CD14-positive monocyte (primary cell): ENCODE measurements at regions not wholly inside any gene's neighbourhood (a gene's known extent, or its start where the extent isn't known, plus 50 kb on each side); places are given as distances from the start of the nearest gene placed in this dataset.

Experiments
- DNase-seq, 3 donors: peaks; one replicate each; pipeline ENCODE4 v3.0.0-alpha.2; 2011 to 2022
- H2AFZ ChIP-seq: 2 replicates; pipeline ENCODE4 v1.6.0; 2012; ENCODE audit warnings: mild to moderate bottlenecking, low read depth, low read length, inconsistent platforms; ENCODE audit not compliant: insufficient read depth, poor library complexity, severe bottlenecking
- H3K27ac ChIP-seq, 2 donors: 1 replicate in 1 of 2; 2 replicates in 1 of 2; pipeline ENCODE4 v1.5.1; 2012 to 2013; ENCODE audit warnings: low read length in 2 of 2, control low read depth in 1 of 2, inconsistent platforms in 1 of 2, low read depth in 1 of 2, mild to moderate bottlenecking in 1 of 2
- H3K27me3 ChIP-seq, 2 donors: one replicate each; pipeline versions ENCODE4 v1.6.0 to v1.6.1; 2011 to 2013; ENCODE audit warnings: low read length in 2 of 2; ENCODE audit not compliant: control insufficient read depth in 2 of 2, insufficient read depth in 2 of 2
- H3K36me3 ChIP-seq, 2 donors: replicated peaks in 1 of 2; 1 replicate in 1 of 2; 2 replicates in 1 of 2; pipeline versions ENCODE4 v1.5.1 to v1.6.1; 2012 to 2013; ENCODE audit warnings: low read length in 2 of 2, control low read depth in 1 of 2, inconsistent platforms in 1 of 2, mild to moderate bottlenecking in 1 of 2; ENCODE audit not compliant: insufficient read depth in 2 of 2, control insufficient read depth in 1 of 2
- H3K4me1 ChIP-seq, 2 donors: 1 replicate in 1 of 2; 2 replicates in 1 of 2; pipeline versions ENCODE4 v1.5.1 to v1.6.1; 2012 to 2013; ENCODE audit warnings: low read length in 2 of 2, control low read depth in 1 of 2, inconsistent platforms in 1 of 2, mild to moderate bottlenecking in 1 of 2, moderate library complexity in 1 of 2; ENCODE audit not compliant: insufficient read depth in 2 of 2, control insufficient read depth in 1 of 2
- H3K4me2 ChIP-seq: replicated peaks from 2 replicates; pipeline ENCODE3; 2012; ENCODE audit warnings: low read length, moderate library complexity, mild to moderate bottlenecking; ENCODE audit not compliant: poor library complexity, severe bottlenecking; ENCODE audit errors: extremely low read depth
- H3K4me3 ChIP-seq, 3 experiments: fragments of 200-600 bp in 1 of 3; sonication (generic) in 1 of 3; replicated peaks in 1 of 3; 1 replicate in 2 of 3; 2 replicates in 1 of 3; pipeline ENCODE4 v1.5.1; 2011 to 2013; ENCODE audit warnings: low read length in 3 of 3, mild to moderate bottlenecking in 3 of 3, control low read depth in 2 of 3, low read depth in 2 of 3, inconsistent platforms in 1 of 3, moderate library complexity in 1 of 3
- H3K79me2 ChIP-seq: 2 replicates; pipeline ENCODE4 v1.6.0; 2012; ENCODE audit warnings: mild to moderate bottlenecking, control low read depth, inconsistent platforms, low read length, moderate library complexity; ENCODE audit not compliant: insufficient read depth
- H3K9ac ChIP-seq: 2 replicates; pipeline ENCODE4 v1.6.0; 2017; ENCODE audit warnings: low read length, mild to moderate bottlenecking; ENCODE audit not compliant: insufficient read depth, poor library complexity, severe bottlenecking
- H3K9me3 ChIP-seq, 2 donors: replicated peaks in 1 of 2; 1 replicate in 1 of 2; 2 replicates in 1 of 2; pipeline versions ENCODE4 v1.5.1 to v1.6.1; 2012 to 2013; ENCODE audit warnings: low read length in 2 of 2, control low read depth in 1 of 2; ENCODE audit not compliant: control insufficient read depth in 1 of 2, insufficient read depth in 1 of 2
- H4K20me1 ChIP-seq: 2 replicates; pipeline ENCODE4 v1.6.0; 2012; ENCODE audit warnings: mild to moderate bottlenecking, low read length, control low read depth, moderate library complexity; ENCODE audit not compliant: insufficient read depth
- H3K27ac Mint-ChIP-seq, 7 donors: one replicate each; pipeline ENCODE4 v1.8.0; 2020; ENCODE audit warnings: mild to moderate bottlenecking in 7 of 7, mixed read lengths in 7 of 7, moderate library complexity in 6 of 7, inconsistent platforms in 2 of 7
- H3K27me3 Mint-ChIP-seq, 3 donors: one replicate each; pipeline ENCODE4 v1.8.0; 2021 to 2022; ENCODE audit warnings: low read depth in 3 of 3, mild to moderate bottlenecking in 3 of 3, mixed read lengths in 3 of 3, moderate library complexity in 3 of 3, inconsistent platforms in 1 of 3
- H3K36me3 Mint-ChIP-seq, 2 donors: one replicate each; pipeline ENCODE4 v1.8.0; 2020; ENCODE audit warnings: mixed read lengths in 2 of 2, inconsistent platforms in 1 of 2, mild to moderate bottlenecking in 1 of 2
- H3K4me1 Mint-ChIP-seq: one replicate; pipeline ENCODE4 v1.8.0; 2020; ENCODE audit warnings: mild to moderate bottlenecking, mixed read lengths
- H3K4me3 Mint-ChIP-seq, 2 donors: one replicate each; pipeline ENCODE4 v1.8.0; 2020; ENCODE audit warnings: mild to moderate bottlenecking in 2 of 2, mixed read lengths in 2 of 2, moderate library complexity in 1 of 2
- H3K9me3 Mint-ChIP-seq, 7 donors: one replicate each; pipeline ENCODE4 v1.8.0; 2020 to 2022; ENCODE audit warnings: mixed read lengths in 7 of 7, mild to moderate bottlenecking in 6 of 7, moderate library complexity in 6 of 7, inconsistent platforms in 2 of 7
- CTCF ChIP-seq: fragments of 200-600 bp; IDR thresholded peaks from one replicate; pipeline ENCODE4 v1.8.0; 2022; ENCODE audit warnings: antibody characterized with exemption, mild to moderate bottlenecking
- WGBS: methylation state at CpG from one replicate; pipeline ENCODE4 v1.1.5; 2013; ENCODE audit warnings: missing lambda C conversion rate; ENCODE audit not compliant: insufficient coverage; 5-methylcytosine and 5-hydroxymethylcytosine counted together
- intact Hi-C, 2 donors: fragments of 100-400 bp; cut with micrococcal nuclease; formaldehyde crosslinking; loops; one replicate each; pipeline versions ENCODE4 v1.15.0 to v1.15.1; 2023

- Histone ChIP-seq H3K27me3 (no peaks in the 10 kb centered on the region), H3K4me1 (no peaks in the 10 kb centered on the region), H3K9me3 (peaks cover 4 to 13% of the 10 kb centered on the region in 2 donors), H3K36me3 (no peaks in the 10 kb centered on the region), H3K9ac (no peak overlapping the region), H2AFZ (no peak overlapping the region), H4K20me1 (no peaks in the 10 kb centered on the region), H3K4me2 (no peak overlapping the region), H3K4me3 (no peak overlapping the region), H3K27ac (no peak overlapping the region), H3K79me2 (no peaks in the 10 kb centered on the region)
- Mint-ChIP-seq H3K4me3 (no peak overlapping the region), H3K27me3 (no peaks in the 10 kb centered on the region), H3K27ac (no peak overlapping the region), H3K36me3 (no peaks in the 10 kb centered on the region), H3K9me3 (peaks cover 2 to 19% (median 5%) of the 10 kb centered on the region in 7 donors), H3K4me1 (no peaks in the 10 kb centered on the region)
- intact Hi-C loops = no loop called here
- no peak for TF ChIP-seq CTCF
- DNase-seq = no peak
- 80% methylated on average over 1 of the region's 4 CpGs for WGBS
Observed at GRCh38 chr5:4777435-4777834, 362.7 kb upstream of the ADAMTS16 start.

- Histone ChIP-seq H3K36me3 (no peaks in the 10 kb centered on the region), H4K20me1 (no peaks in the 10 kb centered on the region), H3K9me3 (peaks cover 14 to 16% of the 10 kb centered on the region in 2 donors), H3K9ac (no peak overlapping the region), H3K4me1 (no peaks in the 10 kb centered on the region), H3K27me3 (no peaks in the 10 kb centered on the region), H2AFZ (no peak overlapping the region), H3K4me3 (no peak overlapping the region), H3K79me2 (no peaks in the 10 kb centered on the region), H3K27ac (no peak overlapping the region), H3K4me2 (no peak overlapping the region)
- Mint-ChIP-seq H3K9me3 (peaks cover 3 to 30% (median 6%) of the 10 kb centered on the region in 7 donors), H3K27me3 (no peaks in the 10 kb centered on the region), H3K4me3 (no peak overlapping the region), H3K27ac (no peak overlapping the region), H3K36me3 (no peaks in the 10 kb centered on the region), H3K4me1 (no peaks in the 10 kb centered on the region)
- WGBS = 0% methylated on average over 2 of the region's 4 CpGs
- no peak for DNase-seq
- no peak for TF ChIP-seq CTCF
- intact Hi-C loops = no loop called here
Observed at GRCh38 chr5:4780633-4781032, 359.5 kb upstream of the ADAMTS16 start.
